GM12873 (cell line): ENCODE measurements at regions not wholly inside any gene's neighbourhood (a gene's known extent, or its start where the extent isn't known, plus 50 kb on each side); places are given as distances from the start of the nearest gene placed in this dataset.

ENCODE experiments used
- TF ChIP-seq, protein P1 (sequence below): IDR thresholded peaks from 2 replicates; pipeline ENCODE4 v1.5.1; 2012; ENCODE audit warnings: low read depth, mild to moderate bottlenecking, moderate library complexity, low read length, control low read depth; ENCODE audit not compliant: insufficient read depth; ENCODE audit errors: missing control alignments

GRCh38 chr2:17086990-17087389 lies 421.4 kb upstream of the CYRIA start:
- TF ChIP-seq, protein P1, sequence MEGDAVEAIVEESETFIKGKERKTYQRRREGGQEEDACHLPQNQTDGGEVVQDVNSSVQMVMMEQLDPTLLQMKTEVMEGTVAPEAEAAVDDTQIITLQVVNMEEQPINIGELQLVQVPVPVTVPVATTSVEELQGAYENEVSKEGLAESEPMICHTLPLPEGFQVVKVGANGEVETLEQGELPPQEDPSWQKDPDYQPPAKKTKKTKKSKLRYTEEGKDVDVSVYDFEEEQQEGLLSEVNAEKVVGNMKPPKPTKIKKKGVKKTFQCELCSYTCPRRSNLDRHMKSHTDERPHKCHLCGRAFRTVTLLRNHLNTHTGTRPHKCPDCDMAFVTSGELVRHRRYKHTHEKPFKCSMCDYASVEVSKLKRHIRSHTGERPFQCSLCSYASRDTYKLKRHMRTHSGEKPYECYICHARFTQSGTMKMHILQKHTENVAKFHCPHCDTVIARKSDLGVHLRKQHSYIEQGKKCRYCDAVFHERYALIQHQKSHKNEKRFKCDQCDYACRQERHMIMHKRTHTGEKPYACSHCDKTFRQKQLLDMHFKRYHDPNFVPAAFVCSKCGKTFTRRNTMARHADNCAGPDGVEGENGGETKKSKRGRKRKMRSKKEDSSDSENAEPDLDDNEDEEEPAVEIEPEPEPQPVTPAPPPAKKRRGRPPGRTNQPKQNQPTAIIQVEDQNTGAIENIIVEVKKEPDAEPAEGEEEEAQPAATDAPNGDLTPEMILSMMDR, result no peak

DNA sequence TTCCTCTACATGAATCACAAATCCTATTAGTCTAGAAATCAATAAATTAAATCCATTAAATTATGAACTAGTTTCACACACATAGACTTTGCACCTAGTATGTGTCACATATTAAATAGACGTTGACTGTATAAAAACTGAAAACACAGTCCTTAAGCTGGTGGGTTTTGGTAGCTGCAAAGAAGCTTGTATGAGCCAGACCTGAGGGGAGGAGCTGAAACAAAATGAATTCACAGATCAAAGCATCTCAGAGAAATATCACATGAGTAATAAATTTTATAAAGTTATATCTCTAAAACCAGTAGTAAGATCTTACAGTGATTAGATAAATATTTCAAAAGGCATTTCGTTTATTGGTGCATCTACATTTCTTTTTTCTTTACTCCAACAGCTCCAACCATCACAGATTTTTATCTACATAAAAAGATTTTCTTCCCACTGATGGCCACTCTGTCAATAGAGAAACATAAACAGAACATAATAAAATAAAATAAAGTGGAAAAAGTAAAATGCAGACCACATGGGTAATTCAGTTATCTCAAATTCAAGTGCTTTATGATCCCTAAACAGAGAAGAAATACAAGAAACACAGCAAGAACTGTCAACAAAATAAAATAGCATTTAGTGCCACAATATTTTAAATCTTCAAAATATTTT lies 420.0 kb upstream of the CYRIA start:
- TF ChIP-seq, protein P1, result no peak

- TF ChIP-seq, protein P1, result no peak
These were observed 419.2 kb upstream of the CYRIA start for GRCh38 chr2:17084877-17085276.

GRCh38 chr2:17083902-17084301 lies 418.3 kb upstream of the CYRIA start:
- TF ChIP-seq, protein P1, result no peak

DNA sequence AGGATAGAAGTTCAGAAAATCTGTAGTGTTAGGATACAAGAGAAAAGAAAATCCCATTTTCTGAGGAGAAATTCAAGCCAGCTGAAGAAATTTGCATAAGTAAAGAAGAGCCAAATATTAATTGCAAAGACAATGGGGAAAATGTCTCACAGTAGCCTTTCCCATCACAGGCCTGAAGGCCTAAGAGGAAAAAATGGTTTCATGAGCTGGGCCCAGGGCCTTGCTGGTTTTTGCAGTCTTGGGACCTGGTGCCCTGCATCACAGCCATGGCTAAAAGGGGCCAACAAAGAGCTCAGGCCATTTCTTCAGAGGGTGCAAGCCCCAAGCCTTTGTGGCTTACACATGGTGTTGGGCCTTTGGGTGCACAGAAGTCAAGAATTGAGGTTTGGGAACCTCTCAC lies 413.6 kb upstream of the CYRIA start:
- TF ChIP-seq, protein P1, result no peak

- TF ChIP-seq, protein P1, result no peak
These were observed 410.9 kb upstream of the CYRIA start for GRCh38 chr2:17076533-17076932.

DNA sequence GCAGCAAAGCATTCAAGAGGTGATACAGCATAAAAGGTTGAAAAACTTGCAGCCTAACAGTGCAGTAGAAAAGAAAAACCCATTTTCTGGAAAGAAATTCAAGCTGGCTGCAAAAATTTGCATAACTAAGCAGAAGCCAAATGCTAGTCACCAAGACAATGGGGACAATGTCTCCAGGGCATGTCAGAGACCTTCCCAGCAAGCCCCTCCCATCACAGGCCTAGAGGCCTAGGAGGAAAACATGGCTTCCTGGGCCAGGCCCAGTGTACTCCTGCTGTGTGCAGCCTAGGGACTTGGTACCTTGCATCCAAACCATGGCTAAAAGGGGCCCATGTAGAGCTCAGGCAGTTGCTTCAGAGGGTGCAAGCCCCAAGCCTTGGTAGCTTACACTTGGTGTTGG lies 405.1 kb upstream of the CYRIA start:
- TF ChIP-seq, protein P1, result no peak
